ENCODE measurements at regions not wholly inside any gene's neighbourhood (a gene's known extent, or its start where the extent isn't known, plus 50 kb on each side); places are given as distances from the start of the nearest gene placed in this dataset.

DNA sequence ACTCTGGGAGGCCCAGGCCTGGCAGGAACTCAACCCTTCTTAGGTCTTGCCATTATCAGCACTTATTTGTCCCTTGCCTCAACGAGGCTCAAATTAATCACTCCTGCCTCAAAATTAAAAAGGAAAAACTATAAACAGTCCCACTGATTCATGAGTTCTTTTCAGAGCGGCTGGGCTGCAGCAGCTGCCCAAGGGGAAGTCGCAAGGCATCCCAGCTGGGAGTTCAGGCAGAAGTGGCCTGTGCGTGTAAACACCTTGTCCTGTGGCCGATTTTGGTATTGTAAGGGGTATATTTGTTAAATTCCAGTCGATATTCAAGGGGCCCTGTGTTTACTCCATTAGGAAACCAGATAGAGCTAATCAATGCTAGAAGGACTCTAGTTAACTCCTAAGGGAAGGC lies 213.9 kb upstream of the CADM1 start:
- 65% methylated on average over 6 of the region's 6 CpGs for WGBS
- no peak for TF ChIP-seq POLR2A (IDR thresholded peaks at IDR 0.05)
- TF ChIP-seq, protein P1, sequence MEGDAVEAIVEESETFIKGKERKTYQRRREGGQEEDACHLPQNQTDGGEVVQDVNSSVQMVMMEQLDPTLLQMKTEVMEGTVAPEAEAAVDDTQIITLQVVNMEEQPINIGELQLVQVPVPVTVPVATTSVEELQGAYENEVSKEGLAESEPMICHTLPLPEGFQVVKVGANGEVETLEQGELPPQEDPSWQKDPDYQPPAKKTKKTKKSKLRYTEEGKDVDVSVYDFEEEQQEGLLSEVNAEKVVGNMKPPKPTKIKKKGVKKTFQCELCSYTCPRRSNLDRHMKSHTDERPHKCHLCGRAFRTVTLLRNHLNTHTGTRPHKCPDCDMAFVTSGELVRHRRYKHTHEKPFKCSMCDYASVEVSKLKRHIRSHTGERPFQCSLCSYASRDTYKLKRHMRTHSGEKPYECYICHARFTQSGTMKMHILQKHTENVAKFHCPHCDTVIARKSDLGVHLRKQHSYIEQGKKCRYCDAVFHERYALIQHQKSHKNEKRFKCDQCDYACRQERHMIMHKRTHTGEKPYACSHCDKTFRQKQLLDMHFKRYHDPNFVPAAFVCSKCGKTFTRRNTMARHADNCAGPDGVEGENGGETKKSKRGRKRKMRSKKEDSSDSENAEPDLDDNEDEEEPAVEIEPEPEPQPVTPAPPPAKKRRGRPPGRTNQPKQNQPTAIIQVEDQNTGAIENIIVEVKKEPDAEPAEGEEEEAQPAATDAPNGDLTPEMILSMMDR (IDR thresholded peaks at IDR 0.05), result no peak
- no peak for TF ChIP-seq POLR2AphosphoS5 (IDR thresholded peaks at IDR 0.05)
- Histone ChIP-seq H3K27ac (no peak overlapping the region), H3K36me3 (no peaks in the 10 kb centered on the region), H3K4me1 (replicated peaks) (no peaks in the 10 kb centered on the region), H3K9me3 (no peaks in the 10 kb centered on the region), H3K27me3 (replicated peaks; ENCODE audit: insufficient read depth) (no peaks in the 10 kb centered on the region), H3K4me3 (no peak overlapping the region)
- intact Hi-C loops (cut with DNase I), result no loop called here
- DNase-seq (ENCODE audit: low spot score), result no peak

DNA sequence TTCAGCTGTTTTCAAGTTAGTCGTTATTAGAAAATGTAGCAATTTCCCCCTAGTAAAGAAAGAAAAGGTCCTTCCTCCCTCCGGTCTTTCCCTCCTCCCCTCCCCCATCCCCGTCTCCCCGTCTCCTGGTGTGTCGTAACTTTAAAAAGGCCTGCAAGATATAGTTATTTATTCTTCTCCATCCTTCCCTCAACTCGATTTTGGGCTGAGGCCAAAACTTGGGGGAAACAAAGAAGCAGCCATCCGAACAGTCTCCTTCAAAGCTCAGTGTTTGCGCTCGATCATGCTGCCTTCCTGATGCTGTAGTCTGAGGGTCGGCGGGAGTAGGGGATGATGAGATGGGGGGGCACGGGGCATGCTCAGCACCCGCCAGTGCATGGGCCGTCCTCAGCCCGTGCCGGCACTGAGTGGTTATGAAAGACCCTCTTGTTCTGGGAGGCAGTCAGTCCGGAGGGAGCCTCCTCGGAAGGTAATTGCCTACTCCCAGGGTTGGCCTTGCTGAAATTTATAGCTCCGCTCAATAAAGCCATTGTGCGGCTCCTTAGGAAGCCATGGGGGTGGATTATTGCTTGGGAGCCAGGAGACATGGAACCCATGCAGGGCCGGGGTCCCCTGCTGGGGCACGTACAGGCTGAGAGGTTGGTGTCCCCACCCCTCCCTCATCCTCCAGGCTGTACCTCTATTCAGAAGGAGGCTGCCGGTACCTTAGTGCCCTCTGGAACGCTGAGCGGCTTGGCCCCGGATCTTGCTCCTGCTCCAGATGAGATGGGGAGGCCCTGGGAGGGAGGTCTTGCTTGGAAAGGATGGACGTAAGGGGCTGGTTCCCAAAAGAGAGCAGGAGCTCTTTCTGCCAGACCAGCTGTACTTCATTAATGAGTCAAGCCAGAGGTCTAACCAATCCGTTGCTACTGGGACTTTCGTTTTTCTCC lies 212.7 kb upstream of the CADM1 start:
- no peaks in the 10 kb centered on the region for H3K36me3 ChIP-seq
- no peak overlapping the region for H3K27ac ChIP-seq
- WGBS, result 45% methylated on average over 29 of the region's 29 CpGs
- DNase-seq (ENCODE audit: low spot score), result no peak
- intact Hi-C loops (cut with DNase I), result no loop called here
- H3K4me1 ChIP-seq (replicated peaks), result no peaks in the 10 kb centered on the region
- no peaks in the 10 kb centered on the region for H3K27me3 ChIP-seq (replicated peaks; ENCODE audit: insufficient read depth)
- no peaks in the 10 kb centered on the region for H3K9me3 ChIP-seq
- TF ChIP-seq, protein P1 (IDR thresholded peaks at IDR 0.05), result no peak
- no peak for TF ChIP-seq POLR2A (IDR thresholded peaks at IDR 0.05)
- TF ChIP-seq POLR2AphosphoS5 (IDR thresholded peaks at IDR 0.05), result no peak
- no peak overlapping the region for H3K4me3 ChIP-seq

DNA sequence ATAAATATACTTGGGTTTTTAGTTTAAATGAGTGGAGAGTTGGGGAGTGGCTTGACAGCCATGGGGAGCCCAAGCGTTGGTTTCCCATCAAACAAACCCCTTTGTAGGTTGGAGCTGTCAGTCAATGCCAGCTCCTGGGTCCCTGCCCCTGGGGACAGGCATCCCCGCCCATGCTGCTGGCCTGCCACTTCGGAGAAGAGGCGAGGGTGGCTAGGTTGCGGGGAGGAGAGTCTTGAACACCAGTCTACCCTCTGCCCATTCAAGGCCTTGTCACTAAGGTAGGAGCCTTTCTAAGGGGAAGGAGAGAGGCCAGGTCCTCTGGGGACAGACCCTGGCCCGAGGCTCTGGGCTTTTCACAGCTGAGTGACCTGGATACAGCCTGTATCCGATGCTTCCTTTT lies 211.9 kb upstream of the CADM1 start:
- no peaks in the 10 kb centered on the region for H3K9me3 ChIP-seq
- TF ChIP-seq, protein P1 (IDR thresholded peaks at IDR 0.05), result no peak
- no peak for TF ChIP-seq POLR2AphosphoS5 (IDR thresholded peaks at IDR 0.05)
- TF ChIP-seq POLR2A (IDR thresholded peaks at IDR 0.05), result no peak
- no peak overlapping the region for H3K27ac ChIP-seq
- H3K4me1 ChIP-seq (replicated peaks), result no peaks in the 10 kb centered on the region
- H3K36me3 ChIP-seq, result no peaks in the 10 kb centered on the region
- H3K4me3 ChIP-seq, result no peak overlapping the region
- H3K27me3 ChIP-seq (replicated peaks; ENCODE audit: insufficient read depth), result no peaks in the 10 kb centered on the region
- 77% methylated on average over 7 of the region's 7 CpGs for WGBS
- DNase-seq (ENCODE audit: low spot score), result no peak
- intact Hi-C loops (cut with DNase I), result no loop called here

DNA sequence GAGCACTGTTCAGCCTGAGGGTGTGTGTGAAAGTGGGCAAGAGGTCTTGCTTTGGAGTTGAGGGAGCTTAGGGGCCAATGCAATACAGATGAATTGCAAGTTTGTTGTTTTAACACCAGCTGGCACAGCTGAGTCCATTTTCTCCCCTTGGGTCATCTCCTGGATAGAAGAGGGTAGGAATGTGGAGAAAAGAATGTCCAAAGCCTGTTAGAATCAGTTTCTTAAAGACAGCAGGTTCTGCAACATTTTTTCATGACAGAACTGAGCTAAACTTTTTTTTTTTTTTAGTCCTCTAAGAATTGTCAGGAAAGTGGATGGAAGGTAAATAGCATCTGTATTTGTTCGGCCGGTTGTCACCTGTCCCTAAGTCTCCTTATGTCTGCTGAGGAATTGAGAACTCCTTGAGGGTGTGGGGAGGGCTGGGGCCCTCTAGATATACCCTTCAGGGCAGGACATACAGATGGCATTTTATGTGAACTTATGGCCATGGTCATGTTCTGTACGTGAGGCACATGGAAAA lies 211.1 kb upstream of the CADM1 start:
- intact Hi-C loops (cut with DNase I), result no loop called here
- H3K27me3 ChIP-seq (replicated peaks; ENCODE audit: insufficient read depth), result no peaks in the 10 kb centered on the region
- TF ChIP-seq, protein P1 (IDR thresholded peaks at IDR 0.05), result no peak
- TF ChIP-seq POLR2AphosphoS5 (IDR thresholded peaks at IDR 0.05) (no peak), POLR2A (IDR thresholded peaks at IDR 0.05) (no peak)
- DNase-seq (ENCODE audit: low spot score), result no peak
- no peak overlapping the region for H3K27ac ChIP-seq
- H3K4me3 ChIP-seq, result no peak overlapping the region
- WGBS, result 50% methylated on average over 3 of the region's 3 CpGs
- no peaks in the 10 kb centered on the region for H3K4me1 ChIP-seq (replicated peaks)
- H3K9me3 ChIP-seq, result no peaks in the 10 kb centered on the region
- no peaks in the 10 kb centered on the region for H3K36me3 ChIP-seq

DNA sequence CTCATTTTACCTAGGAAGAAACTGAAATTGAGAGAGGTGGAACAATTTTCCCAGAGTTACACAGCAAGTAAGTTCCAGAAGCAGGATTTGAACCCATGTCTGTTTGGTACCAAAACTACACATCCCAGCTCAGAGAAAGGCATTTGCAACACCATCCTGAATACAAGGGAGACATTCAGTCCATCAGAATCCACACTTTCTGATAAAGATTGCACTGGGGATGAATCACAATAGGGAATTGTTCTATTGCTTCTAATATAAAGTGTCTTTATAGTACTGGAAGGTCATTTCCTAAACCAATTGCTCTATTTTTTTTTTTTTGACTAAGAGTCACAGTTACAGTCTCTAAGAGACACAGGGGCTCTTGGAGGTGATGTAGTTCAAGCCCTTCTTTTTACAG lies 208.1 kb upstream of the CADM1 start:
- intact Hi-C loops (cut with DNase I), result no loop called here
- Histone ChIP-seq H3K4me1 (replicated peaks) (no peaks in the 10 kb centered on the region), H3K9me3 (no peaks in the 10 kb centered on the region), H3K27me3 (replicated peaks; ENCODE audit: insufficient read depth) (no peaks in the 10 kb centered on the region), H3K4me3 (no peak overlapping the region), H3K27ac (no peak overlapping the region), H3K36me3 (no peaks in the 10 kb centered on the region)
- DNase-seq (ENCODE audit: low spot score), result no peak
- no peak for TF ChIP-seq POLR2AphosphoS5 (IDR thresholded peaks at IDR 0.05)
- TF ChIP-seq, protein P1 (IDR thresholded peaks at IDR 0.05), result no peak
- no peak for TF ChIP-seq POLR2A (IDR thresholded peaks at IDR 0.05)

Measured in prostate gland (tissue), 2 donors.